Liver (tissue), 8 donors: ENCODE measurements at regions not wholly inside any gene's neighbourhood (a gene's known extent, or its start where the extent isn't known, plus 50 kb on each side); places are given as distances from the start of the nearest gene placed in this dataset.

Experiments used
- DNase-seq: peaks from one replicate; pipeline ENCODE4 v3.0.0-alpha.2; 2017; ENCODE audit warnings: low spot score
- H3K27ac ChIP-seq, 2 donors: one replicate each; pipeline ENCODE4 v1.7.0; 2013; ENCODE audit warnings: inconsistent platforms in 2 of 2, low read length in 2 of 2, control low read depth in 1 of 2, low read depth in 1 of 2, mild to moderate bottlenecking in 1 of 2
- H3K27me3 ChIP-seq, 4 donors: one replicate each; pipeline versions ENCODE4 v1.6.1 to v1.7.0; 2013; ENCODE audit warnings: low read length in 3 of 4, inconsistent platforms in 1 of 4, mild to moderate bottlenecking in 1 of 4, moderate library complexity in 1 of 4; ENCODE audit not compliant: control insufficient read depth in 4 of 4, insufficient read depth in 4 of 4
- H3K36me3 ChIP-seq, 4 donors: one replicate each; pipeline versions ENCODE4 v1.6.1 to v1.7.0; 2013; ENCODE audit warnings: low read length in 3 of 4, mild to moderate bottlenecking in 3 of 4, low read depth in 1 of 4, moderate library complexity in 1 of 4; ENCODE audit not compliant: control insufficient read depth in 4 of 4, insufficient read depth in 3 of 4
- H3K4me1 ChIP-seq, 4 donors: one replicate each; pipeline versions ENCODE4 v1.6.1 to v1.7.0; 2013; ENCODE audit warnings: low read length in 3 of 4, mild to moderate bottlenecking in 3 of 4, moderate library complexity in 1 of 4; ENCODE audit not compliant: control insufficient read depth in 4 of 4, insufficient read depth in 4 of 4
- H3K4me3 ChIP-seq, 3 donors: one replicate each; pipeline versions ENCODE4 v1.6.1 to v1.7.0; 2013; ENCODE audit warnings: low read length in 3 of 3, control low read depth in 1 of 3, low read depth in 1 of 3, mild to moderate bottlenecking in 1 of 3
- H3K9ac ChIP-seq, 2 donors: one replicate each; pipeline ENCODE4 v1.7.0; 2013; ENCODE audit warnings: low read length in 2 of 2, mild to moderate bottlenecking in 2 of 2, moderate library complexity in 2 of 2, control low read depth in 1 of 2, low read depth in 1 of 2
- H3K9me3 ChIP-seq, 4 donors: one replicate each; pipeline versions ENCODE4 v1.6.1 to v1.7.0; 2013; ENCODE audit warnings: low read length in 3 of 4; ENCODE audit not compliant: control insufficient read depth in 4 of 4
- EGR1 ChIP-seq, 2 donors: IDR thresholded peaks; 2 replicates each; pipeline ENCODE4 v1.6.1; 2016 to 2018; ENCODE audit warnings: antibody characterized with exemption in 2 of 2, low read depth in 2 of 2
- FOXA1 ChIP-seq: IDR thresholded peaks from 2 replicates; pipeline ENCODE4 v1.6.1; 2016; ENCODE audit warnings: antibody characterized with exemption
- FOXA2 ChIP-seq: IDR thresholded peaks from 2 replicates; pipeline ENCODE4 v1.6.1; 2016; ENCODE audit warnings: antibody characterized with exemption
- GABPA ChIP-seq, 2 donors: IDR thresholded peaks in 1 of 2; conservative IDR thresholded peaks in 1 of 2; 2 replicates each; pipeline ENCODE4 v1.6.1; 2016; ENCODE audit warnings: antibody characterized with exemption in 2 of 2, mild to moderate bottlenecking in 1 of 2, moderate library complexity in 1 of 2
- HNF4A ChIP-seq, 2 donors: conservative IDR thresholded peaks; 2 replicates each; pipeline ENCODE4 v1.6.1; 2016; ENCODE audit warnings: antibody characterized with exemption in 2 of 2, mild to moderate bottlenecking in 2 of 2
- HNF4G ChIP-seq: IDR thresholded peaks from 2 replicates; pipeline ENCODE4 v1.6.1; 2016; ENCODE audit warnings: antibody characterized with exemption
- JUND ChIP-seq, 2 donors: IDR thresholded peaks; 2 replicates each; pipeline ENCODE4 v1.6.1; 2016; ENCODE audit warnings: antibody characterized with exemption in 2 of 2
- NR2F2 ChIP-seq: IDR thresholded peaks from 2 replicates; pipeline ENCODE4 v1.6.1; 2016; ENCODE audit warnings: antibody characterized with exemption
- RAD21 ChIP-seq, 2 donors: IDR thresholded peaks; 2 replicates each; pipeline ENCODE4 v1.6.1; 2016; ENCODE audit warnings: antibody characterized with exemption in 2 of 2, mild to moderate bottlenecking in 2 of 2
- RXRA ChIP-seq, 2 donors: IDR thresholded peaks; 2 replicates each; pipeline ENCODE4 v1.6.1; 2017 to 2018; ENCODE audit warnings: antibody characterized with exemption in 2 of 2, mild to moderate bottlenecking in 1 of 2
- SP1 ChIP-seq: IDR thresholded peaks from 2 replicates; pipeline ENCODE4 v1.6.1; 2018; ENCODE audit warnings: antibody characterized with exemption, mild to moderate bottlenecking
- TAF1 ChIP-seq: conservative IDR thresholded peaks from 2 replicates; pipeline ENCODE4 v1.6.1; 2016; ENCODE audit warnings: antibody characterized with exemption, mild to moderate bottlenecking
- YY1 ChIP-seq: IDR thresholded peaks from 2 replicates; pipeline ENCODE4 v1.6.1; 2016; ENCODE audit warnings: antibody characterized with exemption, mild to moderate bottlenecking
- WGBS: extraction: QIAGEN DNeasy Blood & Tissue Kit; methylation state at CpG from one replicate; pipeline ENCODE4 v1.1.7; 2013; 5-methylcytosine and 5-hydroxymethylcytosine counted together
- TF ChIP-seq, protein P1 (sequence below): IDR thresholded peaks from 2 replicates; pipeline ENCODE4 v1.6.1; 2016; ENCODE audit warnings: antibody characterized with exemption, mild to moderate bottlenecking
- TF ChIP-seq, protein P2 (sequence below): IDR thresholded peaks from 2 replicates; pipeline ENCODE4 v1.6.1; 2016; ENCODE audit warnings: antibody characterized with exemption
- TF ChIP-seq, protein P3 (sequence below): IDR thresholded peaks from 2 replicates; pipeline ENCODE4 v1.6.1; 2016; ENCODE audit warnings: antibody characterized with exemption
- TF ChIP-seq, protein P4 (sequence below): fragments of 150-350 bp; IDR thresholded peaks from 2 replicates; pipeline ENCODE4 v1.5.1; 2017; ENCODE audit warnings: improper control_type of control experiment, low read depth, low read length; ENCODE audit not compliant: missing input control
- TF ChIP-seq, protein P5 (sequence below): IDR thresholded peaks from 2 replicates; pipeline ENCODE4 v1.6.1; 2016; ENCODE audit warnings: antibody characterized with exemption
- donor health status: healthy.
- donor health status: healthy.
- donor health status: healthy.
- donor health status: healthy.
- donor health status: healthy.

DNA sequence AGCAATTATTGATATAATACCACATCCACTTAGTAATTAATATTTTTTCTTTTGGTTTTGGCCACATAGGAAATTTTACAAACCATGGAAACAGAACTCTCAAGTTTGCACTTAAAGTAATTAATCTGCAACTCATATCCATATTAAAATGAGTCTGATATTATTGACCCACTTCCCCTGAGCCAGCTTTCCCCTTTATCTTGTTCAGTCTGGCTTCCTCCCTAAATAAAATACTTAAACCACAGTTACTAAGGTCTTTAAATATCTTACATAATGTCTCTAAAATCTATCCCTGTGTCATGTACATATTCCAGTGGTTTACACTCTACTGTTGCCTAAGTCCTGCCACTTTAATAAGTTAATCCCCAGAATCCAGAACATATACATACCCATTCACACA lies 564.9 kb upstream of the FSHR start:
- Histone ChIP-seq H3K9ac (no peak overlapping the region), H3K27me3 (no peaks in the 10 kb centered on the region), H3K4me1 (no peaks in the 10 kb centered on the region), H3K4me3 (no peak overlapping the region), H3K36me3 (no peaks in the 10 kb centered on the region), H3K27ac (no peak overlapping the region), H3K9me3 (no peaks in the 10 kb centered on the region)
- no peak for DNase-seq
- TF ChIP-seq RXRA (IDR thresholded peaks at IDR 0.05) = no peak
- TF ChIP-seq, protein P1, sequence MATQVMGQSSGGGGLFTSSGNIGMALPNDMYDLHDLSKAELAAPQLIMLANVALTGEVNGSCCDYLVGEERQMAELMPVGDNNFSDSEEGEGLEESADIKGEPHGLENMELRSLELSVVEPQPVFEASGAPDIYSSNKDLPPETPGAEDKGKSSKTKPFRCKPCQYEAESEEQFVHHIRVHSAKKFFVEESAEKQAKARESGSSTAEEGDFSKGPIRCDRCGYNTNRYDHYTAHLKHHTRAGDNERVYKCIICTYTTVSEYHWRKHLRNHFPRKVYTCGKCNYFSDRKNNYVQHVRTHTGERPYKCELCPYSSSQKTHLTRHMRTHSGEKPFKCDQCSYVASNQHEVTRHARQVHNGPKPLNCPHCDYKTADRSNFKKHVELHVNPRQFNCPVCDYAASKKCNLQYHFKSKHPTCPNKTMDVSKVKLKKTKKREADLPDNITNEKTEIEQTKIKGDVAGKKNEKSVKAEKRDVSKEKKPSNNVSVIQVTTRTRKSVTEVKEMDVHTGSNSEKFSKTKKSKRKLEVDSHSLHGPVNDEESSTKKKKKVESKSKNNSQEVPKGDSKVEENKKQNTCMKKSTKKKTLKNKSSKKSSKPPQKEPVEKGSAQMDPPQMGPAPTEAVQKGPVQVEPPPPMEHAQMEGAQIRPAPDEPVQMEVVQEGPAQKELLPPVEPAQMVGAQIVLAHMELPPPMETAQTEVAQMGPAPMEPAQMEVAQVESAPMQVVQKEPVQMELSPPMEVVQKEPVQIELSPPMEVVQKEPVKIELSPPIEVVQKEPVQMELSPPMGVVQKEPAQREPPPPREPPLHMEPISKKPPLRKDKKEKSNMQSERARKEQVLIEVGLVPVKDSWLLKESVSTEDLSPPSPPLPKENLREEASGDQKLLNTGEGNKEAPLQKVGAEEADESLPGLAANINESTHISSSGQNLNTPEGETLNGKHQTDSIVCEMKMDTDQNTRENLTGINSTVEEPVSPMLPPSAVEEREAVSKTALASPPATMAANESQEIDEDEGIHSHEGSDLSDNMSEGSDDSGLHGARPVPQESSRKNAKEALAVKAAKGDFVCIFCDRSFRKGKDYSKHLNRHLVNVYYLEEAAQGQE = no peak
- TF ChIP-seq RAD21 (IDR thresholded peaks at IDR 0.05) = no peak
- TF ChIP-seq, protein P2, sequence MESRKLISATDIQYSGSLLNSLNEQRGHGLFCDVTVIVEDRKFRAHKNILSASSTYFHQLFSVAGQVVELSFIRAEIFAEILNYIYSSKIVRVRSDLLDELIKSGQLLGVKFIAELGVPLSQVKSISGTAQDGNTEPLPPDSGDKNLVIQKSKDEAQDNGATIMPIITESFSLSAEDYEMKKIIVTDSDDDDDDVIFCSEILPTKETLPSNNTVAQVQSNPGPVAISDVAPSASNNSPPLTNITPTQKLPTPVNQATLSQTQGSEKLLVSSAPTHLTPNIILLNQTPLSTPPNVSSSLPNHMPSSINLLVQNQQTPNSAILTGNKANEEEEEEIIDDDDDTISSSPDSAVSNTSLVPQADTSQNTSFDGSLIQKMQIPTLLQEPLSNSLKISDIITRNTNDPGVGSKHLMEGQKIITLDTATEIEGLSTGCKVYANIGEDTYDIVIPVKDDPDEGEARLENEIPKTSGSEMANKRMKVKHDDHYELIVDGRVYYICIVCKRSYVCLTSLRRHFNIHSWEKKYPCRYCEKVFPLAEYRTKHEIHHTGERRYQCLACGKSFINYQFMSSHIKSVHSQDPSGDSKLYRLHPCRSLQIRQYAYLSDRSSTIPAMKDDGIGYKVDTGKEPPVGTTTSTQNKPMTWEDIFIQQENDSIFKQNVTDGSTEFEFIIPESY = no peak
- no peak for TF ChIP-seq GABPA (IDR thresholded peaks at IDR 0.05 in 1 of 2, conservative IDR thresholded peaks at IDR 0.05 in 1 of 2)
- TF ChIP-seq SP1 = no peak
- no peak for TF ChIP-seq FOXA1
- TF ChIP-seq TAF1 = no peak
- no peak for TF ChIP-seq JUND (IDR thresholded peaks at IDR 0.05)
- TF ChIP-seq EGR1 (IDR thresholded peaks at IDR 0.05; ENCODE audit: low read depth in 2 of 2) = no peak

DNA sequence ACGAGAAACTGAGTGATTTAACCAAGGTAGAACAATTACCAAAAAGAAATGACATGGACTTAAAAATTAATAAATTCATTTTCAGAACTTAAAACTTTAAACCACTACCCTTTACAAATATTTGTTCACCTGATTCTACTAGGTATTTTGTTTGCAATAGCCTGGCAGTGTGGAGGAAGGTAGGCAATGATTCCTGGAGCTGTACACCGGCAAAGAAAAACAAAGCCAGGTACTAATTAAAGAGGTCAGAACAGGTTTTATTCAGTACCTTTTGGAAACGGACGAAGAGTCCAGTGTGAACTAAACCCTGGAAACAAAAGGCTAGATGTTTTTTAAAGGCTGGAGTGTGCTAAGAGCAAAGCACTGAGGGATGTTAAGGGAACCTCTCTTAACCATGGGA lies 561.3 kb upstream of the FSHR start:
- Histone ChIP-seq H3K9me3 (no peaks in the 10 kb centered on the region), H3K27ac (no peak overlapping the region), H3K9ac (no peak overlapping the region), H3K27me3 (no peaks in the 10 kb centered on the region), H3K4me1 (no peaks in the 10 kb centered on the region), H3K36me3 (no peaks in the 10 kb centered on the region), H3K4me3 (no peak overlapping the region)
- DNase-seq = no peak
- WGBS = 42% methylated on average over 4 of the region's 4 CpGs
- no peak for TF ChIP-seq YY1
- TF ChIP-seq, protein P3, sequence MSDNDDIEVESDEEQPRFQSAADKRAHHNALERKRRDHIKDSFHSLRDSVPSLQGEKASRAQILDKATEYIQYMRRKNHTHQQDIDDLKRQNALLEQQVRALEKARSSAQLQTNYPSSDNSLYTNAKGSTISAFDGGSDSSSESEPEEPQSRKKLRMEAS = no peak
- TF ChIP-seq, protein P4, sequence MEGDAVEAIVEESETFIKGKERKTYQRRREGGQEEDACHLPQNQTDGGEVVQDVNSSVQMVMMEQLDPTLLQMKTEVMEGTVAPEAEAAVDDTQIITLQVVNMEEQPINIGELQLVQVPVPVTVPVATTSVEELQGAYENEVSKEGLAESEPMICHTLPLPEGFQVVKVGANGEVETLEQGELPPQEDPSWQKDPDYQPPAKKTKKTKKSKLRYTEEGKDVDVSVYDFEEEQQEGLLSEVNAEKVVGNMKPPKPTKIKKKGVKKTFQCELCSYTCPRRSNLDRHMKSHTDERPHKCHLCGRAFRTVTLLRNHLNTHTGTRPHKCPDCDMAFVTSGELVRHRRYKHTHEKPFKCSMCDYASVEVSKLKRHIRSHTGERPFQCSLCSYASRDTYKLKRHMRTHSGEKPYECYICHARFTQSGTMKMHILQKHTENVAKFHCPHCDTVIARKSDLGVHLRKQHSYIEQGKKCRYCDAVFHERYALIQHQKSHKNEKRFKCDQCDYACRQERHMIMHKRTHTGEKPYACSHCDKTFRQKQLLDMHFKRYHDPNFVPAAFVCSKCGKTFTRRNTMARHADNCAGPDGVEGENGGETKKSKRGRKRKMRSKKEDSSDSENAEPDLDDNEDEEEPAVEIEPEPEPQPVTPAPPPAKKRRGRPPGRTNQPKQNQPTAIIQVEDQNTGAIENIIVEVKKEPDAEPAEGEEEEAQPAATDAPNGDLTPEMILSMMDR = no peak
- TF ChIP-seq NR2F2 = no peak
- TF ChIP-seq, protein P2 = no peak
- no peak for TF ChIP-seq HNF4A (conservative IDR thresholded peaks at IDR 0.05)
- TF ChIP-seq, protein P5, sequence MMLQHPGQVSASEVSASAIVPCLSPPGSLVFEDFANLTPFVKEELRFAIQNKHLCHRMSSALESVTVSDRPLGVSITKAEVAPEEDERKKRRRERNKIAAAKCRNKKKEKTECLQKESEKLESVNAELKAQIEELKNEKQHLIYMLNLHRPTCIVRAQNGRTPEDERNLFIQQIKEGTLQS = no peak
- no peak for TF ChIP-seq EGR1 (IDR thresholded peaks at IDR 0.05; ENCODE audit: low read depth in 2 of 2)
- no peak for TF ChIP-seq TAF1
- no peak for TF ChIP-seq RXRA (IDR thresholded peaks at IDR 0.05)
- no peak for TF ChIP-seq FOXA1
- TF ChIP-seq FOXA2 = no peak
- TF ChIP-seq RAD21 (IDR thresholded peaks at IDR 0.05) = no peak
- TF ChIP-seq JUND (IDR thresholded peaks at IDR 0.05) = no peak
- TF ChIP-seq, protein P1 = no peak
- no peak for TF ChIP-seq SP1
- no peak for TF ChIP-seq HNF4G
- TF ChIP-seq GABPA (IDR thresholded peaks at IDR 0.05 in 1 of 2, conservative IDR thresholded peaks at IDR 0.05 in 1 of 2) = no peak
